HG02763 (cell line): ENCODE measurements at regions not wholly inside any gene's neighbourhood (a gene's known extent, or its start where the extent isn't known, plus 50 kb on each side); places are given as distances from the start of the nearest gene placed in this dataset.

Experiments used
- ATAC-seq: cut with Tn5 transposase; IDR thresholded peaks from one replicate; pipeline ENCODE4 v1.9.1; 2021; ENCODE audit warnings: mild to moderate bottlenecking, moderate library complexity; ENCODE audit not compliant: unreplicated experiment

DNA sequence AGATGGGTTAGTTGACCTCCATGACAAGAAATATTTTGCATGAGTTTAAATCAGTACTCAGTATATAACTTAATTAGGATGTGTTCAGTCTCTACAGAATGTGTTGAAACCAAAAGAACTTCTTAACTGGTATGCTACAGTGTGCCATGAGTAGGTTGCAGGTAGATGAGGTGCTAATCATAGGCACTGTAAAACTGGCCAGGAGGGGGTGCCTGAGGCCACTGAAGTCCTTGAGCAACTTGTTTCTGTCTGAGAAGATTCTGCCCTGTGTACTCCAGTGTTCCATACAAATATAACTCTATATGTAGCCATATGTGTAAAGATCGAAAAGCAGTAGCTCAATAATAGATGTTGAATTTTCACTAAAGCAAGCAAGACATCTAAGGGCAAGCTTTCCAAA lies 549.2 kb upstream of the KLF12 start:
- no peak for ATAC-seq

GRCh38 chr13:74682746-74683145 lies 548.5 kb upstream of the KLF12 start:
- ATAC-seq: no peak

DNA sequence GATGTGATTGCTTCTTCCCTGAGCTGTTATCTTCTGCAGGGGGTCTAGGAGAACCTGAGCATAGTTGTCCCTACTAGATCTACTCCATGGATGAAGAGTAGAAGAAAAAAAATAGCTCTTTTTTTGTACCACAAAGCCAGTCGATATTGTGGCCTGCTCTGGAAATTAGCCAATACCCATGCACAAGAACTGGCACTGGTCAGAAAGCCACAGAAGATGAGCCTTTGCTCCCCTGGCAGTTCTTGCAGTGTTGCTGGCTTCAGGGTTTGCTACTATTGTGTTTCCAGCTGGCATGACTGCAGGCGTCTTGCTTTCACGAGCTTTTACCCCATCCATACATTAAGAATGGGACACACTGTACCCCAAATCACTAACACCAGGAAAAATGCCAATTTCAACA lies 547.7 kb upstream of the KLF12 start:
- no peak for ATAC-seq

- no peak for ATAC-seq
Observed at GRCh38 chr13:74678308-74678965, 544.2 kb upstream of the KLF12 start.

GRCh38 chr13:74675972-74676371 lies 541.8 kb upstream of the KLF12 start:
- no peak for ATAC-seq

DNA sequence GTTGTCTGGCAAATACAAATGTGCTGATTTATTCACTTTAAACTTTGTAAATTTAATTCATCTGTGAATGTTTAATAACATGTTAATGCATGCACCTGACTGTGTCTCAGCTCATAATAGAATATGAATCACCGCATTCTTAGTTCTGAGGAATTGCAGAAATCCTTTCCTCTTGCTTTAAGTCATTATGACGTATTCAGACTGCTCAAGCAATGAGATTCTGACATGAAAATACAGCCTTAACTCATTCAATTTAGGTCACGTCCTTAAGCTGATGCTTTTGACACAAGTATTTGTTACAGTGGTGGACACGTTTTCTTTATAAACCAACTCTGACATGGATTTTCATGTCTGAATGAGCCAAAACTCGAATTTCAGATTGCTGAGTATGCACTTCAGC lies 541.0 kb upstream of the KLF12 start:
- no peak for ATAC-seq

DNA sequence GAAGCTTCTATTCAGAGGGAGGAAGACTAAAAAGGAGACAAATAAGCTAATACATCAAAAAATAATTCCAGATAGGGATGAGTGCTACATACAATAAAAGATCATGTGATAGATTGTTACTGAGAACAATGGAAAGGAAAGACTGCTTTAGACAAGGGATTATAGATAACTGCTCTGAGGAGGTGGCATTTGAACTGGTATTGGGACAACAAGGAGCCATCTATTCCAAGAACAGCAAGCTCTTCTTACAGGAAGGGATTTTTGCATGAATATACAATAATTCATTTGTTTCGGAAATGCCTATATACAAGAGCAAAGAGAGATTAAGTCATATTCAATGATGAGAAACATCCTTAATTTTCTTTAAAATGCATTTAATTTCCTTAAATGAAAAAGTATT lies 540.5 kb upstream of the KLF12 start:
- ATAC-seq: no peak

GRCh38 chr13:74669149-74669548 lies 534.9 kb upstream of the KLF12 start:
- ATAC-seq: no peak

- no peak for ATAC-seq
Observed at GRCh38 chr13:74667656-74668203, 533.5 kb upstream of the KLF12 start.

DNA sequence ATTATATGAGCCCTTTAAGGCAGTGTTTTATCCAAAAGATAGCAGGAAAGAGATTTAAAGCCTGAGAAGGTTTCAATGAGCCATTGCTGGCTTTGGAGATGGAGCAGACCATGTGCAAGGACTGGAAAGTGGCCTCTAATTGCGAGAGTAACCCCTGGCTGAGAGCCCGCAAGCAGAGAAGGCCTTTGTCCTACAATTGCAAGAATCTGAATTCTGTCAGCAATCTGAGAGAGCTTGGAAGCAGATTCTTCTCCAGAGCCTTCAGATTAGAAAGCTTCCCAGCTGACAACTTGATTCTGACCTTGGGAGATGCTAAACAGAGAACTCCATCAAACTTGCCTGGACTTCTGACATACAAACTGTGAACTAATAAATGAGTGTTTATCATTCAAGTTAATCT lies 528.7 kb upstream of the KLF12 start:
- no peak for ATAC-seq

- no peak for ATAC-seq
Observed at GRCh38 chr13:74661851-74662250, 527.6 kb upstream of the KLF12 start.

GRCh38 chr13:74657765-74658164 lies 523.6 kb upstream of the KLF12 start:
- ATAC-seq: no peak

DNA sequence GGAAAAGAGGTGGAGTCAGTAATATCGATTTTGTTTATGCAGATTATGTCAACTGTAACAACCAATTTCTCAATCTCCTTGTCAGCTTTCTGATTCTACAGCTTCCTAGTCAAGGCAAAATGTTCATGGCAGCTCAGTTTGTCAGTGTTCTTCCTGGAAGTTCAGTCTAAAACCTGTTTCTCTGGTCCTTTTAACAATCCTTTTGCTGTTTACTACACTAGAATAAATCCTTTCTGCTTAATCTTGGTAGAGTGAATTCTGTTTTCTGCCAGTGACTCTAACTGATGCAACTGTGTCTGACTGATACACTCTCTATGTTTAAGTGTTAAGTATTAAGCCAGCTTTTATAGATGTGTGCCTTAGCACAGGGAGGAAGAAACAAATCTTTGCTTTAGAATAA lies 516.9 kb upstream of the KLF12 start:
- ATAC-seq: no peak

- ATAC-seq: no peak
Observed at GRCh38 chr13:74647991-74648390, 513.8 kb upstream of the KLF12 start.

- no peak for ATAC-seq
Observed at GRCh38 chr13:74647211-74647610, 513.0 kb upstream of the KLF12 start.

DNA sequence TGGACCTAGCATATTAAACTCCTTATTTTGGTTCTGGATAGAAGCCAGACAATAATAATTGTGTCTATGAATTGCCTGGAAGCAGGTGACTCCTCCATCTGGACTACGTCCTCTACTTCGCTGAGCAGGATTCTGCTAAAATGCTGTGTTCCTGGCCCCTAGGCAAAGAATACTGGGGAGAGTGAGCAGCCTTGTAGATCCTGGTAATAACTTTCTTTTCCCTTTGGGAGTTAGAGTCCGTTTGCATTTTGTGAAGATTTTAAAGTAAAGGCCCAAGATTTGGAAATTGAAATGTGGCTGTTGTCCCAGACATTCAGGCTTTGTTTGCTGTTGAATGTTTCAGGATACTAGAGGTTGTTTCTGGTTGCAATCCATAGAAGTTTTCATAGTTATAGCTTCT lies 511.9 kb upstream of the KLF12 start:
- ATAC-seq: no peak

DNA sequence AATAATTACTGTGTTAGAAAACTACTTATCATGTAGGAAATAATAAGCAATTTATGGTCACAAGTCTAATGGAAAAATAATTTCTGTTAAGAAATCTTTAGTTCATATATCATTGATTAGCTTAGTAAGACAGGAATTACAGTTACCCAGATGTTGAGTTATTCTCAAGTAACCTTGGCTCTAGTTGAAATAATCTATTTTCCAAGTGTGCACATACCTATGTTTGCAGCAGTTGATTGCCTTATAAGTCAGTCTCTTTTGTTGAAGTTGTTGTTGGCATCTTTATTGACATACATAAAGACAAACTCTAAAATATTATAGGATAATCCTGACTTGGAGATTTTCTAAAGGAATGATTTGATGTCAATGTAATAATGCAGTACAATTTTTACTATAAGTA lies 511.4 kb upstream of the KLF12 start:
- ATAC-seq: no peak

DNA sequence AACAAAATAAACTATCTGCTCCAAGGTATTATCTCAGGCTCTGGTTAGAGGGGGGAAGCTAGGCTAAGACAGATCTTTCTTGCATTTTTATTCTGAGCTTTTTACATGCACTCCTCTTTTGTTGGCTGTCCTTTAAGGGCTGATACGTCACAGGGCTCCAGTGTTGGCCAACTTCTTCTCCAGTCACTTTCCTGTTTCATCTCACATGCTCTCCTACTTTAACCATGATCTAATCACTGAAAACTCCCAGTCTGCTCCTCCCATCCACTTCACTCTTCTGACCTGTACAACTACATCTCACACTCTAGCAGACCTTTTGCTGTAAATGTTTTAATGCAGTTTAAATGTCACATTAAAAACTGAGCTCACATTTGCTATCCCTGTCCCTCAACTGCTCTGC lies 510.0 kb upstream of the KLF12 start:
- ATAC-seq: no peak

DNA sequence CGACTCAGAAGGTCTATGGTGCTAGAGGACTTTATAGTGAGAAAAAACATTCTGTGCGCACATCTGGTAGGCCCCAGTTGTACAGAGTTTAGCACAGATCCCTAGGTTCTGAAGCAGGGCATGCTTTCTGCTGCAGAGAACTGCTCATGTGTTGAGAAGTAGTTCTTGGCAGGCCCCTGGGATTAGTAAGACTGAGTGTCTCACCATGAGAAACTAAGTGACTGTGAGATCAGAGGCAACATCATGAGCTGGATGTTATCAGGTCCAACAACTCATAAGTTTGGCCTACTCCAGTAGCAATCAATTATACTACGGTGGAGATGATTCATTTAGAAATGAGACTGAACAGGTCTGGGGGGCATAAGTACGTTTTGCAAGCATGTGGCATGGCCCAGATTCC lies 507.4 kb upstream of the KLF12 start:
- no peak for ATAC-seq

GRCh38 chr13:74633734-74634133 lies 499.5 kb upstream of the KLF12 start:
- no peak for ATAC-seq

DNA sequence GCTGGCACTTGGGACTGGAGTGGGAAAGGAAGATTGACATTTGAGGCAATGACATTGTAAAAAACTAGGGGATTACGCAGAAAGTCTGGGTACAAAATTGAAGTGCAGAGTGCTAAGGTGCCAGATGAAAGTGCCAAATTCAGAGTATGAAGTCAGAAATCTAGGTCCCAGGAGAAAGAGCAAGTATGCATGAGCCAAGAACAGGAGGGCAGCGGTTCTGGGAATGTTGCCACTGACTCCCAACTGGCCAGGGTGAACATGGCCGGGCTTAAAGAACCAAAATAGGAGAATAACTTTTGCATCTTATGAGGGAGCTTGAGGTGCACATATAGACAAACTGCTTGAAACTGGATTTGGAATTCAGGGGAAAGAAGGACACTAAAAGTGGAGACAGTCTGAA lies 495.8 kb upstream of the KLF12 start:
- no peak for ATAC-seq

GRCh38 chr13:74625541-74625940 lies 491.3 kb upstream of the KLF12 start:
- no peak for ATAC-seq

GRCh38 chr13:74623761-74624160 lies 489.6 kb upstream of the KLF12 start:
- ATAC-seq: no peak
